BJ (cell line): ENCODE measurements at regions not wholly inside any gene's neighbourhood (a gene's known extent, or its start where the extent isn't known, plus 50 kb on each side); places are given as distances from the start of the nearest gene placed in this dataset.

ENCODE experiments used
- CTCF ChIA-PET: fragments of 350-600 bp; formaldehyde crosslinking; extraction: SDS; loops from one replicate; lab custom pipeline; 2021; ENCODE audit warnings: antibody characterized with exemption, inconsistent platforms; lab: Yijun Ruan, JAX
- POLR2A ChIA-PET: fragments of 300-600 bp; sonication (Branson Sonifier 250); formaldehyde crosslinking; extraction: SDS; loops from one replicate; lab custom pipeline; 2021; ENCODE audit warnings: antibody characterized with exemption; lab: Charles Lee
- DNase-seq: peaks from one replicate; pipeline ENCODE4 v3.0.0-alpha.2; 2011; ENCODE audit warnings: low read depth
- H3K27me3 ChIP-seq: 2 replicates; pipeline ENCODE4 v1.6.0; 2011; ENCODE audit warnings: low read length; ENCODE audit not compliant: control insufficient read depth, insufficient read depth
- H3K36me3 ChIP-seq: 2 replicates; pipeline ENCODE4 v1.5.1; 2011; ENCODE audit warnings: low read length; ENCODE audit not compliant: control insufficient read depth, insufficient read depth
- H3K4me3 ChIP-seq: 2 replicates; pipeline ENCODE4 v1.5.1; 2011; ENCODE audit warnings: low read depth, mild to moderate bottlenecking, control low read depth, low read length
- TF ChIP-seq, protein P1 (sequence below): IDR thresholded peaks from 2 replicates; pipeline ENCODE4 v1.5.1; 2011; ENCODE audit warnings: low read depth, mild to moderate bottlenecking, control low read depth, inconsistent platforms, low read length, moderate library complexity; ENCODE audit not compliant: insufficient read depth

- TF ChIP-seq, protein P1, sequence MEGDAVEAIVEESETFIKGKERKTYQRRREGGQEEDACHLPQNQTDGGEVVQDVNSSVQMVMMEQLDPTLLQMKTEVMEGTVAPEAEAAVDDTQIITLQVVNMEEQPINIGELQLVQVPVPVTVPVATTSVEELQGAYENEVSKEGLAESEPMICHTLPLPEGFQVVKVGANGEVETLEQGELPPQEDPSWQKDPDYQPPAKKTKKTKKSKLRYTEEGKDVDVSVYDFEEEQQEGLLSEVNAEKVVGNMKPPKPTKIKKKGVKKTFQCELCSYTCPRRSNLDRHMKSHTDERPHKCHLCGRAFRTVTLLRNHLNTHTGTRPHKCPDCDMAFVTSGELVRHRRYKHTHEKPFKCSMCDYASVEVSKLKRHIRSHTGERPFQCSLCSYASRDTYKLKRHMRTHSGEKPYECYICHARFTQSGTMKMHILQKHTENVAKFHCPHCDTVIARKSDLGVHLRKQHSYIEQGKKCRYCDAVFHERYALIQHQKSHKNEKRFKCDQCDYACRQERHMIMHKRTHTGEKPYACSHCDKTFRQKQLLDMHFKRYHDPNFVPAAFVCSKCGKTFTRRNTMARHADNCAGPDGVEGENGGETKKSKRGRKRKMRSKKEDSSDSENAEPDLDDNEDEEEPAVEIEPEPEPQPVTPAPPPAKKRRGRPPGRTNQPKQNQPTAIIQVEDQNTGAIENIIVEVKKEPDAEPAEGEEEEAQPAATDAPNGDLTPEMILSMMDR, result no peak
- H3K4me3 ChIP-seq, result no peak overlapping the region
- CTCF ChIA-PET, result no interaction called here
- POLR2A ChIA-PET, result no interaction called here
- H3K36me3 ChIP-seq, result no peaks in the 10 kb centered on the region
- no peaks in the 10 kb centered on the region for H3K27me3 ChIP-seq
- no peak for DNase-seq
These were observed 75.1 kb upstream of the SP4 start for GRCh38 chr7:21352540-21353387.

- CTCF ChIA-PET, result no interaction called here
- Histone ChIP-seq H3K4me3 (no peak overlapping the region), H3K36me3 (no peaks in the 10 kb centered on the region), H3K27me3 (no peaks in the 10 kb centered on the region)
- POLR2A ChIA-PET, result no interaction called here
- TF ChIP-seq, protein P1, result no peak
- no peak for DNase-seq
These were observed 74.5 kb upstream of the SP4 start for GRCh38 chr7:21353388-21353780.

DNA sequence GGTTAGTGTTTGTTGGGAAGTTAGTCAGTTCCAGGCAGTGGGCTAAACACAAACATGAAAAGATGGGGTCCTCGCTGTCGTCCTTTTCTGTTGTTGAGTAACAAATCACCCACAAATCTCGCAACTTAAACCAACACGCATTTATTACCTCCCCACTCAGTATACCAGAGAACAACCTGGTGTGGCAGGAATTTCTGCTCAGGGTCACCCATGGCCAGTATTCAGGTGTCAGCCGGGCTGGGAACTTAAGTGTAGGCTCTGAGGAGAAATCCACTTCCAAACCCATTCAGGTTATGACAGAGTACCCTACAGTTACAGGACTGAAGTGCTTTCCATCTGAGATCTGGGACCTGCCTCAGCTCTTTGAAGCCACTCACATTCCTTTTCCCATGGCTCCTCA, 73.6 kb upstream of the SP4 start:
- Histone ChIP-seq H3K36me3 (no peaks in the 10 kb centered on the region), H3K4me3 (no peak overlapping the region), H3K27me3 (no peaks in the 10 kb centered on the region)
- TF ChIP-seq, protein P1, result no peak
- ChIA-PET POLR2A (no interaction called here), CTCF (no interaction called here)
- no peak for DNase-seq

GRCh38 chr7:21355406-21355874, 72.4 kb upstream of the SP4 start:
- ChIA-PET POLR2A (no interaction called here), CTCF (no interaction called here)
- Histone ChIP-seq H3K27me3 (no peaks in the 10 kb centered on the region), H3K36me3 (no peaks in the 10 kb centered on the region), H3K4me3 (no peak overlapping the region)
- DNase-seq, result no peak
- TF ChIP-seq, protein P1, result no peak

- CTCF ChIA-PET, result no interaction called here
- POLR2A ChIA-PET, result no interaction called here
- TF ChIP-seq, protein P1, result no peak
- H3K4me3 ChIP-seq, result no peak overlapping the region
- no peaks in the 10 kb centered on the region for H3K27me3 ChIP-seq
- H3K36me3 ChIP-seq, result no peaks in the 10 kb centered on the region
- DNase-seq, result no peak
These were observed 71.3 kb upstream of the SP4 start for GRCh38 chr7:21356616-21357015.
